ENCODE measurements at regions not wholly inside any gene's neighbourhood (a gene's known extent, or its start where the extent isn't known, plus 50 kb on each side); places are given as distances from the start of the nearest gene placed in this dataset.

GRCh38 chr4:185987961-185988627 is 80.9 kb upstream of the TLR3 start:
- DNase-seq (ENCODE audit: low read depth, low spot score): no peak

- no peak for DNase-seq (ENCODE audit: low read depth, low spot score)
Observed at GRCh38 chr4:185991770-185992169, 77.2 kb upstream of the TLR3 start.

GRCh38 chr4:185992585-185992984 is 76.4 kb upstream of the TLR3 start:
- no peak for DNase-seq (ENCODE audit: low read depth, low spot score)

GRCh38 chr4:185993328-185993973 is 75.5 kb upstream of the TLR3 start:
- DNase-seq (ENCODE audit: low read depth, low spot score): no peak

- DNase-seq (ENCODE audit: low read depth, low spot score): no peak
Observed at GRCh38 chr4:185994750-185995149, 74.2 kb upstream of the TLR3 start.

GRCh38 chr4:185995665-185996064 is 73.3 kb upstream of the TLR3 start:
- DNase-seq (ENCODE audit: low read depth, low spot score): no peak

- no peak for DNase-seq (ENCODE audit: low read depth, low spot score)
Observed at GRCh38 chr4:185997296-185997695, 71.7 kb upstream of the TLR3 start.

- no peak for DNase-seq (ENCODE audit: low read depth, low spot score)
Observed at GRCh38 chr4:185998791-185999190, 70.2 kb upstream of the TLR3 start.

- no peak for DNase-seq (ENCODE audit: low read depth, low spot score)
Observed at GRCh38 chr4:185999207-185999606, 69.7 kb upstream of the TLR3 start.

GRCh38 chr4:186002853-186003252 is 66.1 kb upstream of the TLR3 start:
- DNase-seq (ENCODE audit: low read depth, low spot score): no peak

- DNase-seq (ENCODE audit: low read depth, low spot score): no peak
Observed at GRCh38 chr4:186003746-186004145, 65.2 kb upstream of the TLR3 start.

- no peak for DNase-seq (ENCODE audit: low read depth, low spot score)
Observed at GRCh38 chr4:186008057-186008456, 60.9 kb upstream of the TLR3 start.

- DNase-seq (ENCODE audit: low read depth, low spot score): no peak
Observed at GRCh38 chr4:186009976-186010375, 59.0 kb upstream of the TLR3 start.

GRCh38 chr4:186010821-186011220 is 58.1 kb upstream of the TLR3 start:
- DNase-seq (ENCODE audit: low read depth, low spot score): no peak

GRCh38 chr4:186012071-186012470 is 56.9 kb upstream of the TLR3 start:
- no peak for DNase-seq (ENCODE audit: low read depth, low spot score)

- no peak for DNase-seq (ENCODE audit: low read depth, low spot score)
Observed at GRCh38 chr4:186013419-186014186, 55.4 kb upstream of the TLR3 start.

GRCh38 chr4:186015212-186015817 is 53.6 kb upstream of the TLR3 start:
- no peak for DNase-seq (ENCODE audit: low read depth, low spot score)

- DNase-seq (ENCODE audit: low read depth, low spot score): no peak
Observed at GRCh38 chr4:186016796-186017195, 52.2 kb upstream of the TLR3 start.

- no peak for DNase-seq (ENCODE audit: low read depth, low spot score)
Observed at GRCh38 chr4:186017801-186018200, 51.2 kb upstream of the TLR3 start.

GRCh38 chr4:186018261-186018660 is 50.7 kb upstream of the TLR3 start:
- no peak for DNase-seq (ENCODE audit: low read depth, low spot score)

- no peak for DNase-seq (ENCODE audit: low read depth, low spot score)
Observed at GRCh38 chr4:186018784-186019183, 50.2 kb upstream of the TLR3 start.
